CD4-positive, alpha-beta T cell treated with Interferon alpha-2 for 1 hour (primary cell): ENCODE measurements at regions not wholly inside any gene's neighbourhood (a gene's known extent, or its start where the extent isn't known, plus 50 kb on each side); places are given as distances from the start of the nearest gene placed in this dataset.
"Not testable (repeated sequence)": the region's sequence is repeated elsewhere in the genome, so short reads cannot be mapped to it uniquely, and the experiment has no call there.

Experiments
- DNase-seq, 2 donors: peaks; one replicate each; pipeline ENCODE4 v3.0.0-alpha.2; 2020 to 2022

- DNase-seq: no peak
These were observed 55.7 kb upstream of the FAT3 start for GRCh38 chr11:92168936-92169335.

GRCh38 chr11:92167571-92167970 lies 57.0 kb upstream of the FAT3 start:
- no peak for DNase-seq

- no peak for DNase-seq
These were observed 58.3 kb upstream of the FAT3 start for GRCh38 chr11:92166335-92166734.

- DNase-seq: no peak
These were observed 60.7 kb upstream of the FAT3 start for GRCh38 chr11:92163879-92164278.

GRCh38 chr11:92162776-92163175 lies 61.8 kb upstream of the FAT3 start:
- DNase-seq: no peak

- DNase-seq: no peak
These were observed 64.7 kb upstream of the FAT3 start for GRCh38 chr11:92159931-92160330.

GRCh38 chr11:92157390-92157789 lies 67.2 kb upstream of the FAT3 start:
- DNase-seq: not testable (repeated sequence)

- DNase-seq: no peak
These were observed 70.0 kb upstream of the FAT3 start for GRCh38 chr11:92154611-92155010.

- no peak for DNase-seq
These were observed 70.5 kb upstream of the FAT3 start for GRCh38 chr11:92154110-92154509.

GRCh38 chr11:92153542-92153941 lies 71.1 kb upstream of the FAT3 start:
- no peak for DNase-seq

- DNase-seq: no peak
These were observed 72.4 kb upstream of the FAT3 start for GRCh38 chr11:92152245-92152644.

GRCh38 chr11:92149996-92150395 lies 74.6 kb upstream of the FAT3 start:
- DNase-seq: no peak

GRCh38 chr11:92141725-92142124 lies 82.9 kb upstream of the FAT3 start:
- DNase-seq: no peak

- no peak for DNase-seq
These were observed 83.5 kb upstream of the FAT3 start for GRCh38 chr11:92141159-92141558.

GRCh38 chr11:92140021-92140420 lies 84.6 kb upstream of the FAT3 start:
- no peak for DNase-seq

- DNase-seq: no peak
These were observed 86.3 kb upstream of the FAT3 start for GRCh38 chr11:92138296-92138695.

- no peak for DNase-seq
These were observed 86.9 kb upstream of the FAT3 start for GRCh38 chr11:92137747-92138146.

- DNase-seq: no peak
These were observed 87.8 kb upstream of the FAT3 start for GRCh38 chr11:92136797-92137196.

- DNase-seq: no peak
These were observed 93.2 kb upstream of the FAT3 start for GRCh38 chr11:92131289-92131865.

GRCh38 chr11:92130421-92130831 lies 94.2 kb upstream of the FAT3 start:
- DNase-seq: no peak

GRCh38 chr11:92129811-92130210 lies 94.8 kb upstream of the FAT3 start:
- no peak for DNase-seq

GRCh38 chr11:92128026-92128425 lies 96.6 kb upstream of the FAT3 start:
- no peak for DNase-seq

GRCh38 chr11:92125321-92125720 lies 99.3 kb upstream of the FAT3 start:
- no peak for DNase-seq

GRCh38 chr11:92123540-92123939 lies 101.1 kb upstream of the FAT3 start:
- no peak for DNase-seq

- no peak for DNase-seq
These were observed 102.1 kb upstream of the FAT3 start for GRCh38 chr11:92122561-92122960.

- no peak for DNase-seq
These were observed 113.3 kb upstream of the FAT3 start for GRCh38 chr11:92111287-92111686.
